HG02981 (cell line): ENCODE measurements at regions not wholly inside any gene's neighbourhood (a gene's known extent, or its start where the extent isn't known, plus 50 kb on each side); places are given as distances from the start of the nearest gene placed in this dataset.

Source experiments
- ATAC-seq: cut with Tn5 transposase; IDR thresholded peaks from one replicate; pipeline ENCODE4 v1.9.1; 2021; ENCODE audit warnings: mild to moderate bottlenecking, moderate library complexity; ENCODE audit not compliant: unreplicated experiment

GRCh38 chr6:95777338-95777737, 200.0 kb downstream of the MANEA start:
- no peak for ATAC-seq

- no peak for ATAC-seq
Observed at GRCh38 chr6:95780037-95780436, 202.7 kb downstream of the MANEA start.

- no peak for ATAC-seq
Observed at GRCh38 chr6:95784019-95784418, 206.7 kb downstream of the MANEA start.

- ATAC-seq = no peak
Observed at GRCh38 chr6:95784869-95785268, 207.5 kb downstream of the MANEA start.

- no peak for ATAC-seq
Observed at GRCh38 chr6:95785785-95786184, 208.4 kb downstream of the MANEA start.

- no peak for ATAC-seq
Observed at GRCh38 chr6:95786802-95787201, 209.5 kb downstream of the MANEA start.

GRCh38 chr6:95790787-95791186, 213.5 kb downstream of the MANEA start:
- ATAC-seq = no peak

GRCh38 chr6:95794749-95795148, 217.4 kb downstream of the MANEA start:
- no peak for ATAC-seq

- no peak for ATAC-seq
Observed at GRCh38 chr6:95795927-95796326, 218.6 kb downstream of the MANEA start.

- ATAC-seq = no peak
Observed at GRCh38 chr6:95797054-95797453, 218.7 kb upstream of the FUT9 start.

- no peak for ATAC-seq
Observed at GRCh38 chr6:95802978-95803377, 212.8 kb upstream of the FUT9 start.

- no peak for ATAC-seq
Observed at GRCh38 chr6:95803889-95804288, 211.9 kb upstream of the FUT9 start.

- peak; percentile 43 for ATAC-seq
Observed at GRCh38 chr6:95804847-95805541, 210.8 kb upstream of the FUT9 start.

- ATAC-seq = no peak
Observed at GRCh38 chr6:95805699-95806098, 210.1 kb upstream of the FUT9 start.

- ATAC-seq = no peak
Observed at GRCh38 chr6:95815389-95816056, 200.3 kb upstream of the FUT9 start.

- no peak for ATAC-seq
Observed at GRCh38 chr6:95819461-95819860, 196.3 kb upstream of the FUT9 start.

GRCh38 chr6:95819939-95820338, 195.8 kb upstream of the FUT9 start:
- ATAC-seq = no peak

- ATAC-seq = no peak
Observed at GRCh38 chr6:95830859-95831557, 184.8 kb upstream of the FUT9 start.

GRCh38 chr6:95837890-95838289, 177.9 kb upstream of the FUT9 start:
- ATAC-seq = no peak

GRCh38 chr6:95841560-95841959, 174.2 kb upstream of the FUT9 start:
- no peak for ATAC-seq

- no peak for ATAC-seq
Observed at GRCh38 chr6:95846652-95847051, 169.1 kb upstream of the FUT9 start.

- ATAC-seq = no peak
Observed at GRCh38 chr6:95847061-95847460, 168.7 kb upstream of the FUT9 start.
